ENCODE measurements at regions not wholly inside any gene's neighbourhood (a gene's known extent, or its start where the extent isn't known, plus 50 kb on each side); places are given as distances from the start of the nearest gene placed in this dataset.

- H3K9me3 ChIP-seq: no peaks in the 10 kb centered on the region
- H3K27me3 ChIP-seq: peaks cover 28% of the 10 kb centered on the region
- no peaks in the 10 kb centered on the region for H3K4me1 ChIP-seq (ENCODE audit: control insufficient read depth in 1 of 2, insufficient read depth in 1 of 2, low read depth in 1 of 2, low read length in 1 of 2)
- H3K4me3 ChIP-seq (ENCODE audit: low read depth in 1 of 2, low read length in 1 of 2): no peak overlapping the region
- TF ChIP-seq CTCF (IDR thresholded peaks at IDR 0.05): no peak
- H3K36me3 ChIP-seq: no peaks in the 10 kb centered on the region
- H3K27ac ChIP-seq: no peak overlapping the region
Observed at GRCh38 chr15:77734306-77734705, 101.6 kb upstream of the LINGO1 start.

GRCh38 chr15:77733579-77734300 lies 101.0 kb upstream of the LINGO1 start:
- H3K4me3 ChIP-seq (ENCODE audit: low read depth in 1 of 2, low read length in 1 of 2): no peak overlapping the region
- TF ChIP-seq CTCF (IDR thresholded peaks at IDR 0.05): no peak

GRCh38 chr15:77732514-77733335 lies 100.0 kb upstream of the LINGO1 start:
- H3K9me3 ChIP-seq: no peaks in the 10 kb centered on the region
- no peak overlapping the region for H3K4me3 ChIP-seq (ENCODE audit: low read depth in 1 of 2, low read length in 1 of 2)
- H3K4me1 ChIP-seq (ENCODE audit: control insufficient read depth in 1 of 2, insufficient read depth in 1 of 2, low read depth in 1 of 2, low read length in 1 of 2): no peaks in the 10 kb centered on the region
- TF ChIP-seq CTCF (IDR thresholded peaks at IDR 0.05): no peak
- H3K27ac ChIP-seq: no peak overlapping the region
- no peaks in the 10 kb centered on the region for H3K36me3 ChIP-seq
- peaks cover 18% of the 10 kb centered on the region for H3K27me3 ChIP-seq

More at GRCh38 chr15:77733579-77734300, 101.0 kb upstream of the LINGO1 start:
- Histone ChIP-seq H3K9me3 (no peaks in the 10 kb centered on the region), H3K27ac (no peak overlapping the region), H3K36me3 (no peaks in the 10 kb centered on the region), H3K27me3 (peaks cover 22% of the 10 kb centered on the region), H3K4me1 (ENCODE audit: control insufficient read depth in 1 of 2, insufficient read depth in 1 of 2, low read depth in 1 of 2, low read length in 1 of 2) (no peaks in the 10 kb centered on the region)

- no peak for TF ChIP-seq CTCF (IDR thresholded peaks at IDR 0.05)
- H3K9me3 ChIP-seq: no peaks in the 10 kb centered on the region
- no peak overlapping the region for H3K27ac ChIP-seq
- H3K4me1 ChIP-seq (ENCODE audit: control insufficient read depth in 1 of 2, insufficient read depth in 1 of 2, low read depth in 1 of 2, low read length in 1 of 2): no peaks in the 10 kb centered on the region
- H3K36me3 ChIP-seq: no peaks in the 10 kb centered on the region
- H3K4me3 ChIP-seq (ENCODE audit: low read depth in 1 of 2, low read length in 1 of 2): no peak overlapping the region
- peaks cover 18% of the 10 kb centered on the region for H3K27me3 ChIP-seq
Observed at GRCh38 chr15:77731945-77732344, 99.2 kb upstream of the LINGO1 start.

- Histone ChIP-seq H3K27me3 (peaks cover 17% of the 10 kb centered on the region), H3K4me1 (ENCODE audit: control insufficient read depth in 1 of 2, insufficient read depth in 1 of 2, low read depth in 1 of 2, low read length in 1 of 2) (no peaks in the 10 kb centered on the region), H3K9me3 (no peaks in the 10 kb centered on the region), H3K4me3 (ENCODE audit: low read depth in 1 of 2, low read length in 1 of 2) (no peak overlapping the region), H3K27ac (no peak overlapping the region), H3K36me3 (no peaks in the 10 kb centered on the region)
- TF ChIP-seq CTCF (IDR thresholded peaks at IDR 0.05): no peak
Observed at GRCh38 chr15:77731067-77731466, 98.4 kb upstream of the LINGO1 start.

Data from neutrophil (primary cell).